Keratinocyte (primary cell): ENCODE measurements at regions not wholly inside any gene's neighbourhood (a gene's known extent, or its start where the extent isn't known, plus 50 kb on each side); places are given as distances from the start of the nearest gene placed in this dataset.

Experiments used
- EZH2 ChIP-seq: IDR thresholded peaks from one replicate; pipeline ENCODE4 v1.6.1; 2012; ENCODE audit warnings: inconsistent platforms, mild to moderate bottlenecking, low read length, moderate library complexity
- TF ChIP-seq, protein P1 (sequence below), 3 experiments: IDR thresholded peaks in 1 of 3; conservative IDR thresholded peaks in 1 of 3; optimal IDR thresholded peaks in 1 of 3; 2 replicates in 2 of 3; 3 replicates in 1 of 3; pipeline versions ENCODE3 to v1.5.1; 2011; ENCODE audit warnings: low read length in 3 of 3, mild to moderate bottlenecking in 3 of 3, moderate library complexity in 2 of 3, control low read depth in 1 of 3, inconsistent platforms in 1 of 3; ENCODE audit not compliant: insufficient read depth in 2 of 3; ENCODE audit errors: extremely low read depth in 1 of 3

DNA sequence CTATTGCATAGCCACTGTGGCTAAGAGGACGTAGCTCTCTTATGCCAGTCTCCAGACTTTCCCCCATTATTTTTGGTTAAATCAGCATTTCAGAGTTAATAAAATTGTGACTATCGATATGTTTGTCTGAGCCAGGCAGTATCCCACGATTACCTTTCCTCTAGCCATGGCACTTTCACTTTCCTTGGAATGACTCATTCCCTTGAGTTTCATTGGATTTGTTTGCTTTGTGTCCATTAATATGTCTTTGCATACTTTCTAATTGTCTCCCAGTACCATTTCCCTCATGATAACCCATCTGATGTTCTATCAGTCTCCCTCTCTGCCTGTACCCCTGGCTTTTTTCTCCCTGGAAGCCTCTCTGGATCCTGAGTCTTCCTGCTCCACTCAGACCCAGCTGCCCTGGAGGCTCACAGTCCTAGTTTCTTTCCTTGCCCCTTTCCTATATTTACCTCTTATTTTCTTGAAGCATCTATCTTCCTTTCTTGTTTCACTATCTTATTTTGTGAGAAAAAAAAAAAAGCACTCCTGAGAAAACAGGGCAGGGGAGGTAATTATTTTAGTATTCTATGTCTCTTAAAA, 126.1 kb downstream of the MTX2 start:
- TF ChIP-seq, protein P1, sequence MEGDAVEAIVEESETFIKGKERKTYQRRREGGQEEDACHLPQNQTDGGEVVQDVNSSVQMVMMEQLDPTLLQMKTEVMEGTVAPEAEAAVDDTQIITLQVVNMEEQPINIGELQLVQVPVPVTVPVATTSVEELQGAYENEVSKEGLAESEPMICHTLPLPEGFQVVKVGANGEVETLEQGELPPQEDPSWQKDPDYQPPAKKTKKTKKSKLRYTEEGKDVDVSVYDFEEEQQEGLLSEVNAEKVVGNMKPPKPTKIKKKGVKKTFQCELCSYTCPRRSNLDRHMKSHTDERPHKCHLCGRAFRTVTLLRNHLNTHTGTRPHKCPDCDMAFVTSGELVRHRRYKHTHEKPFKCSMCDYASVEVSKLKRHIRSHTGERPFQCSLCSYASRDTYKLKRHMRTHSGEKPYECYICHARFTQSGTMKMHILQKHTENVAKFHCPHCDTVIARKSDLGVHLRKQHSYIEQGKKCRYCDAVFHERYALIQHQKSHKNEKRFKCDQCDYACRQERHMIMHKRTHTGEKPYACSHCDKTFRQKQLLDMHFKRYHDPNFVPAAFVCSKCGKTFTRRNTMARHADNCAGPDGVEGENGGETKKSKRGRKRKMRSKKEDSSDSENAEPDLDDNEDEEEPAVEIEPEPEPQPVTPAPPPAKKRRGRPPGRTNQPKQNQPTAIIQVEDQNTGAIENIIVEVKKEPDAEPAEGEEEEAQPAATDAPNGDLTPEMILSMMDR (optimal IDR thresholded peaks at IDR 0.05 in 1 of 3, IDR thresholded peaks at IDR 0.05 in 1 of 3, conservative IDR thresholded peaks at IDR 0.05 in 1 of 3; ENCODE audit: extremely low read depth in 1 of 3, insufficient read depth in 2 of 3, low read length in 3 of 3), result no peak
- TF ChIP-seq EZH2, result no peak
